IPS-18c (cell line): ENCODE measurements at regions not wholly inside any gene's neighbourhood (a gene's known extent, or its start where the extent isn't known, plus 50 kb on each side); places are given as distances from the start of the nearest gene placed in this dataset.

ENCODE experiments used
- H3K4me3 ChIP-seq: 2 replicates; pipeline ENCODE4 v1.7.0; 2013; ENCODE audit warnings: low read depth, mild to moderate bottlenecking, low read length, moderate library complexity; ENCODE audit not compliant: insufficient read depth
- H3K9me3 ChIP-seq: one replicate; pipeline ENCODE4 v1.6.1; 2013; ENCODE audit warnings: mild to moderate bottlenecking, low read length, moderate library complexity; ENCODE audit not compliant: control insufficient read depth, insufficient read depth

DNA sequence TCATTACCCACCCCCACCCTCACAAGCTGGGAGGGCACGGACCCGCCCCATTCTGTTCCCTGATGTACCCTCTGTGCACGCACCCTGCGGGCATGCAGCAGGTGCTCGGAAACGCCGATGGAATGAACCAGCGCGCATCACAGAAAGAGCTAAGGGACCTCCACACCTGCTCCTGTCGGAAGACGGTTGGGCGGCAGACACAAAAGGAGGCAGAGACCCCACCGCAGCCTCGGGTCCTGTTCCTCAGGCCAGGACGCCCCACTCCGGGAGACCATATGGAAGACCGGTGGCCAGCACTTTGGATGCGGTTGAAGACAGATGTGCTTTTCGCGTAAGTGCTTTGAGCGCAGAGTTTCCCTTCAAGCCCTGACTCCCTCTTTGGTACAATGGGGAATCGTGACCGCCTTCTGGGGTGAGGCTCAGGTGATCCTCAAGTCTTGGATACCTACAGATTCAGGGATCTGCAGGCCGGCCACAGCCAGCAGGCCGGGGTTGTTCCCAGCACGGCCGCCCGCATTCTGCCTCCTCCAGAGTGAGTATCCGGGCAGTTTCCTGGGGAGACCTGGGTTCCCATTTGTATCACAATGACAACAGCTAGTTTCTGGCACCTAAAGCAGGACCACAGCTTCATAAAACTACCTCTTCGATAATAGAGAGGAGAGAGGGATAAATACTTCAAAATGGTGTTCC, 123.1 kb downstream of the FOXL1 start:
- no peak overlapping the region for H3K4me3 ChIP-seq
- H3K9me3 ChIP-seq, result no peaks in the 10 kb centered on the region

DNA sequence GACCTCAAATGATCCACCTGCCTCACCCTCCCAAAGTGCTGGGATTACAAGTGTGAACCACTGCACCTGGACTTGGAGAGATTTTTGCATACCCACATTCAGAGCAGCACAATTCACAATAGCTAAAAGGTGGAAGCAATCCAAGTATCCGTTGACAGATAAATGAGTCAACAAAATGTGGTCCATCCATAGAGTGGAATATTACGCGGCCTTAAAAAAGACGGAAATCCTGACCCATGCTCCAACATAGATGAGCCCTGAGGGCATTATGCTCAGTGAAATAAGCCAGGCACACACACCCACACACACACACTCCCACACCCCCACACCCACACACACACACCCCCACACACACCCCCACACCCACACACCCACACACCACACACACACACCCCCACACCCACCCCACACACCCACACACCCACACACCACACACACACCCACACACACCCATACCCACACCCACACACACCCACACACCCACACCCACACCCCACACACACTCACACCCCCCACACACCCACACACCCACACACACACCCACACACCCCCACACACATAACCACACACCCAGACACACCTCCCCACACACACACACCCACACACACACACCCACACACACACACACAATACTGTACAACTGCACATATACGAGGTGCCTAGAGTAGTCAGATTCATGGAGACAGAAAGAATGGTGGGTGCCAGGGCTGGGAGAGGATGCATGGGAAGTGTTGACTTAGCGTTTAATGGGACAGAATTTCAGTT, 124.7 kb downstream of the FOXL1 start:
- no peaks in the 10 kb centered on the region for H3K9me3 ChIP-seq

DNA sequence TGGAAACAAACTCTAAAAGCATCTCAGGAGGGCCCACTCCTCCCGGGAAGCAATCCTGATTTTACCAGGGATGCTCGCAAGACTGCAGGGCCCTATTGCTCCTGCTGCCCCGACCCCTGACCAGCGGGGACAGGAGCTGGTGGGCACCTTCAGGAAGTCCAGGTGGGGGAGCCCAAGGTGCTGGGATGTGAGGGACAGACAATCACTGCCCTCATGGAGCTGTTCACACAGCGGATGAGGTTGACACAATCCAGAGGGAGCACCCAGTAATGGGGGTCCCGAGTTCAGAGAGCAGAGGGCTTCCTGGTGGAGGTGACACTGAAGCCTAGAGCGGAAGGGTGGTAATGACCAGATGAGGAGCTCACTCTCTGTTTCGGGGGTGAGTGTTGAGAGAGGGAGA, 126.2 kb downstream of the FOXL1 start:
- H3K4me3 ChIP-seq, result no peak overlapping the region
- no peaks in the 10 kb centered on the region for H3K9me3 ChIP-seq

More for the DNA sequence above, 124.7 kb downstream of the FOXL1 start:
- H3K4me3 ChIP-seq, result no peak overlapping the region

DNA sequence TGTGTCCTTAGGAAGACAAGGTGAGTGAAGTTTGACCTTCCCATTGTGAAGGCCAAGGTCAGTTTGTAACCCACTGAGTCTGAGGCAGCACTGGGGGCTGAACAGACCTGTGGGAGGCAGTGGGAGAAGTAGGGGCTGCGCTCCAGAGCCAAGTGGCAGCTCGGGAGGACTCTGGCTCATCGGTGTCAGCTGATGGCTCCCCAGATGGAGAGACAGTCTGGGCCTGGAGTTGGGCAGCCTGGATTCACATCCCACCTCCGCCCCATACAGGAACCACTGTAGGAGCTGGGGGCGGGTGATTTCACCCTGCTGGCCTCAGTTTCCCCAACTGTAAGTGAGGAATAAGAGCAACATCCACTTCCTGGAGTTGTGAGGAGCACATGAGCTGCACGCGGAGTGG, 128.4 kb downstream of the FOXL1 start:
- no peaks in the 10 kb centered on the region for H3K9me3 ChIP-seq
- no peak overlapping the region; the same call in 1 of the 2 replicates for H3K4me3 ChIP-seq

DNA sequence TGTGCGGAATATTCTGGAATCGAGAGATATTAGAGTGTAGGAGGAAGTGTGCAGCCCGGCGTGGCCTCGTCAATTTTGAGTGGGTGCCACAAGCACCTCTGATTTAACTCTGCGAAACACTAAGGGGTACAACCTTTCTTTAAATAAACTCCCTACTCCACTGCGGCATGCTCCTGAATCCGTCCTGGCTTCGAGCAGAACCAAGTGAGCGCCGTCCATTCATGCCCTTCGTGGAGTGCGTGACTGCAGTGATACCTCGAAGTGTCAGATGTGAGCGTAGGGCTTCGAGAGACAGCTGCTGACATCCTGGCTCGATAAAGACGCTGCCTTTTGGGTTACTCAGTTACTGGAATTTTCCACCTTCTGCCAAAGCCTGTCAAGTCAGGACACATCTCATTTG, 128.8 kb downstream of the FOXL1 start:
- Histone ChIP-seq H3K4me3 (no peak overlapping the region; the same call in 1 of the 2 replicates), H3K9me3 (no peaks in the 10 kb centered on the region)

DNA sequence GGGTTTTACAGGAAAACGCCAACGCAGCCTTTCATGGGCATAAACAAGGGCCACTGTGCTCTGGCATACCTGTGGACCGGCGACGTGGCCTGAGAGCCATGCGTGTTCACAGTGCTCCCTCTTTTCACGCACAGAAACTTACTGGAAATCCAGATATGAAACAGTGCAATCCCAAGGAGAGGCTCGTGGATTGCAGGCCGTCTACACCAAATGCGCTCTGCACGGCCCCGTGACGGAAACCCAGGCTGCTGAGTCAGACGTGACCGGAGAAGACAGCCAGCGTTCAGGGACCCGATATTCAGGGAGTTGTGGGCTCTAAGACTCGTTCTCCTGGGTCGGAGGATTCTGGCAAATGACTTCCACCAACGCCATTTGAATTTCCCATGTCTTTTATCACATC, 129.2 kb downstream of the FOXL1 start:
- H3K4me3 ChIP-seq, result no peak overlapping the region
- H3K9me3 ChIP-seq, result no peaks in the 10 kb centered on the region

DNA sequence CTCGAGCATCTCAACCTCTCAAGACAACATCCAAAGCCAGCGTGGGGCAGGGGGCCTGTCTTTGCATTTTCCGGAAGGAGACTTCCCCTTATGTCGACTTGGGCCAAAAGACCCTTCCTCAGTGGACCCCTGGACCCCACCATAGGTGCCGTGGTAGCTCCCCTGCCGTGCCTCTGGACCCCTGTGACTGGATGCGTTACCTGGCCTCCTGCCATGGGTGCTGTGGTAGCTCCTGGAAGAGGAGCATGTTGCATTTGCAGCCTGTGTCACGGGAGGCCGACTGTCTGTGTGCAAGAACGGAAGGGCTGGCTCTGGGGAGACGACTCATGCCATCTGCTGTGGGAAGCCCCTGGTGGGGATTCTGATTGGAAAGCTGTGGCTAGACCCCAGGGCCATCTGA, 130.1 kb downstream of the FOXL1 start:
- no peaks in the 10 kb centered on the region for H3K9me3 ChIP-seq
- H3K4me3 ChIP-seq, result no peak overlapping the region

DNA sequence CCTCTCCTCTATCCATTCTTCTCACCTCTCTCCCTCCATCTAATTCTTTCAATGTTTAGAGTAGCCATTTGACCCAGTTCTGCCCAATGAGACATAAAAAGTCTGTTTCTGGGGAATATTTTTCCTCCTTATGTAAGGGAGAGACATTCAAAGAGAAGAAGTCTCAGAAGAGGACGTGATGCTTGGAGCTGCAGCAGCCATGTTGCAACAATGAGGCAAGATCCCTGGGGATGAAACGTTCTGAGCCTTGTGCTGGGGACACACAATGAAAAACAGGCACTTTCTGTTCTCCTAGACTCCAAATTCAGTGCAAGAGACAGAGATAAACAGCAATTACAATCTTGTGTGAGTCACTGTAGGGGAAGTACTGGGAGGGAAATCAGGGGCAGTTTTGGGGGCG, 130.8 kb downstream of the FOXL1 start:
- H3K9me3 ChIP-seq, result no peaks in the 10 kb centered on the region
- H3K4me3 ChIP-seq, result no peak overlapping the region

DNA sequence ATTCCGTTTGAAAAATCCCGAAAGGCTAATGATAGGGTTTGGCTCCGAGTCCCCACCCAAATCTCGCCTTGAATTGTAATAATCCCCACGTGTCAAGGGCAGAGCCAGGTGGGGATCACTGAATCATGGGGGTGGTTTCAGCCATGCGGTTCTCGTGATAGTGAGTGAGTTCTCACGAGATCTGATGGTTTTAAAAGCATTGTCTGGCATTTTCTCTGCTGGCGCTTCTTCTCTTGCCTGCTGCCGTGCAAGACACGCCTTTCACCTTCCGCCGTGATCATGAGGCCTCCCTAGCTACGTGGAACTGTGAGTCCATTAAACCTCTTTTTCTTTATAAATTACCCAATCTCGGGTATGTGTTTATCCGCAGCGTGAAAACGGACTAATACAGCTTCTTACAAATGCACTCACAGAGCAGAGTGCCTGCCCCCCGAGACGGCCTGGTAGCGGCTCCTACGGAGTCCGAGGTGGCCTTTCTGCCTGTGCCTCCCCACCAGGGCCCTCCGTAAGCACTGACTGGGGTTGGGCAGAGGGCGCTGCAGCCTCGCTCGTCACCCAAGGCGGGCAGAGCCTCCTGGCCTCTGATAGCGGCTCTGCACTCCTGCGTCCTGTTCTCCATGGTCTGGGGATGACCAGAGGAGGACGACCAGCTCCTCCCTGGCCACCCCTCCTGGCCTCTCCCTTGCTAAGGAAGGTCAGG, 131.7 kb downstream of the FOXL1 start:
- no peak overlapping the region for H3K4me3 ChIP-seq
- no peaks in the 10 kb centered on the region for H3K9me3 ChIP-seq

DNA sequence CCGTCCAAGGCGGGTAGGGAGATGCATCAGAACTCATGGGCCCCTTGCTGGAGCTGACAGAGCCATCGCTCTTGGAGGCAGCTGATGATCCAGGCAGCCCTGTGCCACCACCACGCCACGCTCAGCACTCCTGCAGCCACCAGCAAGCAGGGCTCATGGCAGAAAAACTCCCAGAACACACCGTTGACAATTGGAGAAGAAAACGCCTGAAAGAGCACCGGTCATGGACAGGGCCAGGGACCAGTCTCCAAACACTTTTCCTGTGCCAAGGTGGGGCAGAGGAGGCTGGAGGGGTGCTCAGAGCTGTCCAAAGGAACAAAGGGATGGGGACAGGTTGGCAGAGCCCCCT, 132.2 kb downstream of the FOXL1 start:
- no peak overlapping the region for H3K4me3 ChIP-seq
- H3K9me3 ChIP-seq, result no peaks in the 10 kb centered on the region

DNA sequence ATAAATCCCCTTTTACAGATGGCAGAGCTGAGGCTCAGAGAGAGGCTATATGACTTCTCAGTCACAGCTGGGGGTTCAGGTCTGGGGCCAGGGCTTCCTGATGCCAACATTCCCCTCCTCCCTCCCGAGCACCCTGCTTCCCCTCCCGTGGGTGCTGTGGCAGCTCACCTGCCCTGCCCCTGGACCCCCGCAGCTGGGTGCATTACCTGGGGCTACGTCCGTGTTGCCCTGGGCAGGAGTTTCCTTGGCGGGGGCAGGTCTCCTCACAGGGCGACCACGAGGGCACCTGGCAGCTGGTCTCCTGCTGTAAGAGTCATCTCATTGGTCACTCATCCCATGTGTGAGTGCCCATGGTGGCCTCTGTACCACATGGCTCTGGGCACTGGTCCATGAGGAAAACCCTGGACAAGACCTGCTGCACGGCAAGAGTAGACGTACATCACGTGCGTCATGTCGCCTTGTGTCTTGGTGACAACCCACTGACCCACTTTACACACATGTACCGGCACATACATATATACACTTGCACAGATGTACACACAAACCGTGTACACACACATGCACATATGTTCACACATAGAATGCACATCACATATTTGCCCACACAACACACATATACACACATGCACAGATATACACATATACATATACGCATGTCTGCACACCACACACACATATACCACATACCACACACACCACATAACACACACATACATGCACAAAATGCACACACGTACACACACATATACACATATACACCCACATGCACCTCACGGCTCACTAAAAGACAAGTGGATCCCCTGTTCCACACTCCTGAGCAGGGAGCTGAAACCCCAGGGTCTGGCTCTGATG, 134.0 kb downstream of the FOXL1 start:
- Histone ChIP-seq H3K9me3 (no peaks in the 10 kb centered on the region), H3K4me3 (no peak overlapping the region)

DNA sequence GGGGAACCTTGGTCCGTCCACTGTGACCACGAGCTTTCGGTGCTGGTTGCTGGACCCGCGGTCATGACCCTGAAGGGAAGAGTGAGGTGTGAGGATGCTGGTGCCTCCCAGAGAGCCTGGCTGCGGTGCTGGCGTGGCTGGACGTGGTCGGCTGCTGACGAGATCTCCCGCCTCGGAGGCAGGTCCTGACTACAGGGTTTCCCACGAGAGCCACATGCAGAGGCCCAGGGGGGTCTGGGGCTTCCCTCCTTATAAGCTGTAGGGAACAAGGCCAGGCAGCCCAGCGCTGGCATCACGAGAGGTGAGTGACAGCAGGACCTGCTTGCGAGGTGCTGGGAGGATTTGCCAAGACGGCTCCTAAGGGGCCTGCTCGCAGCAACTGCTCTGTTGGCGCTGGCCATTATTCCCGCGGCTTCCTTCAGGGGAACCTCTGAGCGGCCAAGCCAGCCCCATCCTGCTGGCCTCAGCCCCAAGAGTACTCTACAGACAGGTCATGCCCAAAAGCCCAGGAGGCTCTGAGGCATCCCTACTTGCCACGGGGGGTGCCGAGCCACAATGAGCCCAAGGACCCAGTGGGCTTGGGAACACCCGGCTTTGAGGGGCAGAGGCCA, 134.8 kb downstream of the FOXL1 start:
- Histone ChIP-seq H3K9me3 (no peaks in the 10 kb centered on the region), H3K4me3 (no peak overlapping the region)

DNA sequence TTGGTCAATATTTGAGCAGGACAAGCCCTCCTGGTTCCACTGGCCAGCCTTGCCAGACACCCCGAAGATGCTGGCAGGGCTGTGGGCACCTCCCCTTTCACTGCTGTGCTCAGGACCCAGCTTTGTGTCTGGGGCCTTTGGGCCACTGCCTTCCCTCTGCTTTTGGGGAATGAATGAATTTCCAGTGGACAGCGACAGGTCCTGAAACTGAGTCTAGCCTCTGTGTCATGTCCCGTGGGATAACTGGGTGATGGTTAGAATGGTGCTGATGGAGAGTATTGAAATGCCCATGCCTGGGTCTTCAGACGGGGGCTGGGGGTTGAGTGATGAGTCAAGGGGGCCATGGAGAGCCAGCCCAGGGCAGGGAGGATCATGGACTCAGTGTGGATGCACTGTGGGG, 135.8 kb downstream of the FOXL1 start:
- Histone ChIP-seq H3K9me3 (no peaks in the 10 kb centered on the region), H3K4me3 (no peak overlapping the region)

DNA sequence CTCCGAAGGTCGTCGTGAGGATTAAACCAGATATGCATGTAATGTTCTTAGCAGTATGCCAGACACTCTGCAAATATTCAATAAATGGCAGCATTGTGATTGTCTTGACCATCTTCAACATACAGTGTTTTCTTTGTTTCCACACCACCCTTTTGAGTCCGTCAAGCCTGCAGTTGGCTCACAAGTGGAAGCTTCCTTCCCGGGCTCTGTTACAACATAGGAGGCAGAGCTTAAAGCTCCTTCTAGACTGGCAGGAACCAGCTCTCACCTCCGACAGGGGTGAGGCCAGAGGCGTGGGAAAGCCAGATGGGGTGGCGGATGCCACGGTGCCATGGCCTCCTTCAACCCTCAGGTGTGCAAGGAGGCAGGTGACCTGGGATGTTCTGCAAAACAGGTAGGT, 138.3 kb downstream of the FOXL1 start:
- no peak overlapping the region for H3K4me3 ChIP-seq

DNA sequence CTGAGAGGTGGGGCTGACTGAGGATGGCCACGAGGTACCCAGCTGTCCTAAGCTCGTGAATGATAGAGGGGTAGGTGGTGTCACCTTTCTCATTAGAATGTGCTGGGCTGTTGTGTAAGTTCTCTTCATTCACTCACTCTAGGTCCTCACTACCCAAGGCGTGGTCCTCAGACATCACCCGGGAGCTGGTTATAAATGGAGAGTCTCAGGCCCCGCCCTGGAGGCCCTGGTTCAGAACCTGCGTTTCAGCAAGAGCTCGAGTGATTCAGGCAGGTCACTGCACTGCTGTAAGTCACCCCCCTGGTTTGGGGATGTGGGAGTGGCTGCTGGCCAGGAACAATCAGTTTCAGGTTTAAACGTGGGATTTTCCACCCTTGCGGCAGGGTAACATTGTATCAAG, 139.8 kb downstream of the FOXL1 start:
- Histone ChIP-seq H3K9me3 (no peaks in the 10 kb centered on the region), H3K4me3 (no peak overlapping the region)

More for the DNA sequence above, 138.3 kb downstream of the FOXL1 start:
- no peaks in the 10 kb centered on the region for H3K9me3 ChIP-seq

DNA sequence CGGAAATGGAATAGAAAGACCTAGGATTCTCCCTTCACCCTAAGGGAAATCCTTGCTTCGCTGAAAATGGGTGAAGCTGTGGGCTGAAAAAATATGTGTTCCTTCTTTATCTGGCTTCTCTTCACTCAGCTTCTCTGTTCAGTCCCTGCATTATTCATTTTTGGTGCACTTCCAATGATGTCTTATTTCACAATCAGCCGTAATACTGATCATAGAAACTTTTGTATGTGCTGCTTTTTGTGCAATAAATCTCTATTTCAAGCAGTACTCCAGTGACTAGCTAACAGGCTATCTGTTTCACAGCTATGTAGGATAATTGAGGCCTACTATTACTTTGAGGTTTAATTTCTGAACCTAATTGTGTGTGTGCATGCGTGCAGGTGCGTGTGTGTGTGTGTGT, 144.6 kb downstream of the FOXL1 start:
- Histone ChIP-seq H3K9me3 (no peaks in the 10 kb centered on the region), H3K4me3 (no peak overlapping the region)

DNA sequence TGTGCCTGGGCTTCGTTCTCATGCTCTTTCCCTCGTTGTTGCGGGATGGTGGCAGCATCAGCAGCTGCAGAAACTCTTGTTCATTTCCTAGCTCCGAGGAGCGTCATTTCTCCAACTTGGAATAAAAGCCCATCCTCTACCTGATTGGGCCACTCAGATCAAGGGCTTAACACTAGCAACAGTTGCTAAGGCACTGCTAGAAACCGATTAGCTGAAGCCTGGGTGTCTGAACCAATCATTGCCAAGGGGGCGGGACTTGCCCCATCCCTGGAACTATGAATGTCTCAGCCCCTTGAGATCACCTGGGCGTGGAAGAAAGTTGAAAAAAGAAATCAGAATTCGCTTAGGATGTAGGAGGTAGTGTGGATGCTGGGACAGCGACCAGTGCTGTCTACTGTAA, 145.3 kb downstream of the FOXL1 start:
- H3K4me3 ChIP-seq, result no peak overlapping the region
- H3K9me3 ChIP-seq, result no peaks in the 10 kb centered on the region
